Small intestine (tissue), 7 donors: ENCODE measurements at regions not wholly inside any gene's neighbourhood (a gene's known extent, or its start where the extent isn't known, plus 50 kb on each side); places are given as distances from the start of the nearest gene placed in this dataset.
A peak's percentile ranks its signal among the peaks of the same experiment; 100 is the strongest.

Experiments
- DNase-seq, 2 donors: peaks; one replicate each; pipeline versions ENCODE4 v3.0.0 to v3.0.0-alpha.2; 2013
- FAIRE-seq: peaks from 2 replicates; lab custom pipeline; 2012; peaks lifted over from hg19 to GRCh38; lab: Jason Lieb, UNC
- H3K27ac ChIP-seq, 3 donors: one replicate each; pipeline ENCODE4 v1.5.1; 2013; ENCODE audit warnings: low read length in 2 of 3, mild to moderate bottlenecking in 2 of 3, control low read depth in 1 of 3, inconsistent platforms in 1 of 3, low read depth in 1 of 3, moderate library complexity in 1 of 3
- H3K27me3 ChIP-seq, 3 donors: one replicate each; pipeline ENCODE4 v1.6.1; 2013; ENCODE audit warnings: low read length in 3 of 3, inconsistent platforms in 1 of 3; ENCODE audit not compliant: control insufficient read depth in 3 of 3, insufficient read depth in 3 of 3
- H3K36me3 ChIP-seq, 3 donors: one replicate each; pipeline ENCODE4 v1.6.1; 2013; ENCODE audit warnings: low read length in 3 of 3, inconsistent platforms in 1 of 3, low read depth in 1 of 3, mild to moderate bottlenecking in 1 of 3, moderate library complexity in 1 of 3; ENCODE audit not compliant: control insufficient read depth in 3 of 3, insufficient read depth in 2 of 3
- H3K4me1 ChIP-seq, 3 donors: one replicate each; pipeline ENCODE4 v1.6.1; 2013; ENCODE audit warnings: low read length in 2 of 3, inconsistent platforms in 1 of 3, low read depth in 1 of 3, mild to moderate bottlenecking in 1 of 3, moderate library complexity in 1 of 3; ENCODE audit not compliant: control insufficient read depth in 3 of 3, insufficient read depth in 2 of 3
- H3K4me3 ChIP-seq, 3 donors: one replicate each; pipeline ENCODE4 v1.5.1; 2013; ENCODE audit warnings: low read length in 3 of 3, control low read depth in 1 of 3, inconsistent platforms in 1 of 3, low read depth in 1 of 3, mild to moderate bottlenecking in 1 of 3, moderate library complexity in 1 of 3
- H3K9me3 ChIP-seq, 2 donors: one replicate each; pipeline ENCODE4 v1.6.1; 2013; ENCODE audit warnings: low read depth in 1 of 2, low read length in 1 of 2; ENCODE audit not compliant: control insufficient read depth in 2 of 2, insufficient read depth in 1 of 2
- WGBS, 3 donors: extraction: QIAGEN DNeasy Blood & Tissue Kit; methylation state at CpG; one replicate each; pipeline ENCODE4 v1.1.7; 2013; 5-methylcytosine and 5-hydroxymethylcytosine counted together
- donor health status: healthy with polysubstance abuse.
- donor health status: control.
- donor health status: control.
- donor health status: Bipolar disorder and iron deficiency.
- donor health status: healthy.

DNA sequence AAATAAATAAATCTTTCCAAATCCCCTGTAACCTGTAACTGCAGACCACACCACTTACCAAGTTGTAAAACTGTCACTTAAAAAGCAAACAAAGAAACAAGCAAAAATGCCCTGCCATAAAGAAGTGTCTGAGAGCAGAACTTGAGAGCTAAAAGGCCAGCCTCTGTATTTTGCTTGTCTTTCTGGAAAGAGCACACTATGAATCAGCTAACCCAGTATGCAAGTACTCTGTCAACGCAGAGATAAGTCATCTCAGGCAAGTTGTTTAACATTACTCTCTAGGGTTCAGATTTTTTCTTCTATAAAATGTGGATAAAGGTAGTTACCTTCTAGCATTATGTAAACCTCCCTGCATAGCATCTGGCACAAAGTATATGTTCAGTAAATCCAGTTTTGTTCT is 134.8 kb downstream of the HS3ST1 start:
- FAIRE-seq (no peak), DNase-seq (no peak)
- Histone ChIP-seq H3K36me3 (no peaks in the 10 kb centered on the region), H3K9me3 (no peaks in the 10 kb centered on the region), H3K4me3 (no peak overlapping the region), H3K27ac (no peak overlapping the region), H3K27me3 (no peaks in the 10 kb centered on the region), H3K4me1 (no peaks in the 10 kb centered on the region)
- WGBS, 3 donors: 68 to 71% (median 69%) methylated on average over 1 of the region's 1 CpG

DNA sequence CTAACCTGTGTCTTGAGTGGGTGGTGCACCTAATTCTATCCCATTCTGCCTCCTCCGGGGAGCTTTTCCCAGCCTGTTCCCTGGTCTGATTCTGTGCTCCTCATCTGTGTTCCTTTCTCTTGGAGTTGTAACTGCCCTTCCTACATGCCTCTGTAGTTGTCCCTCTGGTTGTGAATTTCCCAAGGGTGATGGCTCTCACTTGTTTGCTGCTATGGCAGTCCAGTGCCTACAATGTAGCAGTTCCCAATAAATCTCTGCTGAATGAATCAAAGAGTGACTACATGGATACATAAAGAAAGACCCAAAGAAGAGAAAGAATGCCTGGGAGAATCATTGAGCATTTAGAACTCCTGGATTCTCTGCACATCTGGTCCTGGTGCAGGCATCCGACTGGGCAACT is 141.6 kb downstream of the HS3ST1 start:
- H3K36me3 ChIP-seq: no peaks in the 10 kb centered on the region
- no peaks in the 10 kb centered on the region for H3K4me1 ChIP-seq
- no peak overlapping the region for H3K4me3 ChIP-seq
- WGBS, 3 donors: 84 to 95% (median 93%) methylated on average over 2 of the region's 2 CpGs
- H3K9me3 ChIP-seq: peaks cover 0 to 7% of the 10 kb centered on the region in 2 donors
- H3K27me3 ChIP-seq: no peaks in the 10 kb centered on the region
- FAIRE-seq (no peak), DNase-seq (no peak)
- no peak overlapping the region for H3K27ac ChIP-seq

DNA sequence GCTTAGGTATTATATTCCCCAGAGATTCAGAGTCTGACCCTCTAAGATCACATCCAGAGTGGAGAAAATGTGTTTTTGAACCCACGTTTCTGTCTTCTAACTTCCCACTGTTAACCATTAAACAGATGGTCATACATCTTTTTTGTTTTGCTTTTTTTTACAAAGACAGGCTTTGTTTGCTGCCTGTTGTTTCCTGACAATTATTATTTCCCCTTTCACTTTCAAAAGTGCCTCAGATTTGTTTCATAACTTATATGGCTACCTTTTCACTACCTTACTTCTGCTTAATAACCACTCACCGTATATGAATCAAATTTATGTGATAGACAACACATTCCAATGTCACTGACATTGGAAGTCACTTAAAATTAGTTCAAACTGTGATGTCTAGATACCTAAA is 142.2 kb downstream of the HS3ST1 start:
- Histone ChIP-seq H3K4me3 (no peak overlapping the region), H3K4me1 (no peaks in the 10 kb centered on the region), H3K27ac (no peak overlapping the region), H3K27me3 (no peaks in the 10 kb centered on the region), H3K36me3 (no peaks in the 10 kb centered on the region), H3K9me3 (peaks cover 0 to 7% of the 10 kb centered on the region in 2 donors)
- no peak for DNase-seq
- WGBS, 3 donors: 4 to 21% (median 9%) methylated on average over 2 of the region's 2 CpGs
- FAIRE-seq: no peak

DNA sequence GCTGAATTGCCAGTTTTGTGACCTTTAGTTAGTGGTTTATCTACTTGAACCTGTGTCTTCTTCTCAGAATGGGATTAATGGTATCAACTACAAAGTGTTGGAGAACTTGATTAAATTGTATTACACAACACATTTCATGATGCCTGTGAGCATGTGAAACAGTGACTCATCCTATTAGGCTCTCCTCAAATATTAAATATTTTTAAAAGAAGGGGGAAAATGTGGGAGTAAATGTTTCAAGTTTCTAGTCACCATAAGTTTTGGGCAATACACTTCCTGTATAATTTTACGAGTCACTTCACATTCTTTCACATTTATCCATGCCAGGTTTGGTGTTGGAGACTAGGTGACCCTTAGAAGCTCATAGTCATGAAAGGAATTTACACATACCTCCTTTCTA is 147.0 kb downstream of the HS3ST1 start:
- FAIRE-seq (no peak), DNase-seq (no peak)
- WGBS, 3 donors: 58 to 78% (median 65%) methylated on average over 1 of the region's 1 CpG
- Histone ChIP-seq H3K4me1 (no peaks in the 10 kb centered on the region), H3K27me3 (no peaks in the 10 kb centered on the region), H3K4me3 (no peak overlapping the region), H3K36me3 (no peaks in the 10 kb centered on the region), H3K9me3 (peaks cover 0 to 7% of the 10 kb centered on the region in 2 donors), H3K27ac (no peak overlapping the region)

DNA sequence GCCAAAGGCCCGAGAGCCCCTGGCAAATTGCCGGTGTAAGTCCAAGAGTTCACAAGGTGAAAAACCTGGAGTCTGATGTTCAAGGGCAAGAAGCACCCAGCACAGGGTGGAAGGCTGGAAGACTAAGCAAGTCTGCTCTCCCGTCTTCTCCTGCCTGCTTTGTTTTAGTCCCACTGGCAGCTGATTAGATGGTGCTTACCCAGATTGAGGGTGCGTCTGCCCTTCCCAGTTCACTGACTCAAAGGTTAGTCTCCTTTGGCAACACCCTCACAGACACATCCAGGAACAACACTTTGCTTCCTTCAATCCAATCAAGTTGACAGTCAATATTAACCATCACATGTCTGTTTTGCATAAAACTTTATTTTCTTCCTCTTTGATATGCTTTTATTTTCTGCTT is 157.4 kb downstream of the HS3ST1 start:
- no peaks in the 10 kb centered on the region for H3K27me3 ChIP-seq
- DNase-seq: peak; percentile 18 to 87
- H3K27ac ChIP-seq: peak overlapping the region in 1 of 3 donors; percentile 53
- WGBS, 3 donors: 20 to 59% (median 37%) methylated on average over 4 of the region's 4 CpGs
- no peak overlapping the region for H3K4me3 ChIP-seq
- no peaks in the 10 kb centered on the region for H3K4me1 ChIP-seq
- no peak for FAIRE-seq
- H3K9me3 ChIP-seq: no peaks in the 10 kb centered on the region
- no peaks in the 10 kb centered on the region for H3K36me3 ChIP-seq

DNA sequence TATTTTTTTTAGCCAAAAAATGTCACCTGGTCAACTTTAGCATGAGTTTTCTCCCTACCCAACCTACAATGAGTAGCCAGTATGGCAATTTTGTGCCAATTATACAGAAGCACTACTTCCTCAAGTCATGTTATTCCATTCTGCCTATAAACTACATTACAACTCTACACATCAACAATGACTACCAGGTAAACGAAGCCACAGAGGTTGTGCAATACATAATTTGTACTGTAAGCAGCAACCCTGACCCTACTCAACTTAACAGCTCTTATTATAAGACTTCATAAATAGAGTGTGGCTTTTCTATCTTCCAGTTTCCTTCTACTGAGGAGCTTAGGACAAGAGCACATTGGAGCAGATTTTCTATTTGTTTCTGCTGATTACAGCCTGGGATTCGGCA is 160.5 kb downstream of the HS3ST1 start:
- Histone ChIP-seq H3K27ac (no peak overlapping the region), H3K9me3 (no peaks in the 10 kb centered on the region), H3K4me1 (no peaks in the 10 kb centered on the region), H3K36me3 (no peaks in the 10 kb centered on the region), H3K4me3 (no peak overlapping the region), H3K27me3 (no peaks in the 10 kb centered on the region)
- FAIRE-seq: no peak
- 9 to 55% (median 28%) methylated on average over 2 of the region's 2 CpGs for WGBS, 3 donors
- DNase-seq: no peak

DNA sequence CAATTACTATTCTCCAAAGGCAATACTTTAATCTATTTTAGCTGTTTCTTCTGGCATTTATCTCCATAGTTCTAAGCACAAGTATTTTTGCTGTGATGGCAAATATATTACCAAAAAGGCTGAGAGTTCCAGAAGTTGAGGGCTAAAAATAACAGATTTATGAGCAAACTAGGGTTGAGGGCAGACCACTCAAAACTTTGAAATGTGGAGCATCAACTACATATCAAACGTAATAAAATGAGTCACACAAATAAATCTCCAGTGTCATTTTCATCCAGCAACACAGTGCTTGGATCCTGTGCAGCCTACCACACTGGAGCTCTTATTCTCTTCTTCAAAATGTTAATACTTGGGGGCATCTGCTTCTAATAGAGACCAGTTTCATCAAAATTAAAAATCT is 163.9 kb downstream of the HS3ST1 start:
- 52 to 71% (median 58%) methylated on average over 1 of the region's 1 CpG for WGBS, 3 donors
- no peaks in the 10 kb centered on the region for H3K4me1 ChIP-seq
- H3K27ac ChIP-seq: no peak overlapping the region
- no peak overlapping the region for H3K4me3 ChIP-seq
- no peaks in the 10 kb centered on the region for H3K9me3 ChIP-seq
- DNase-seq (no peak), FAIRE-seq (no peak)
- H3K36me3 ChIP-seq: no peaks in the 10 kb centered on the region
- H3K27me3 ChIP-seq: no peaks in the 10 kb centered on the region

DNA sequence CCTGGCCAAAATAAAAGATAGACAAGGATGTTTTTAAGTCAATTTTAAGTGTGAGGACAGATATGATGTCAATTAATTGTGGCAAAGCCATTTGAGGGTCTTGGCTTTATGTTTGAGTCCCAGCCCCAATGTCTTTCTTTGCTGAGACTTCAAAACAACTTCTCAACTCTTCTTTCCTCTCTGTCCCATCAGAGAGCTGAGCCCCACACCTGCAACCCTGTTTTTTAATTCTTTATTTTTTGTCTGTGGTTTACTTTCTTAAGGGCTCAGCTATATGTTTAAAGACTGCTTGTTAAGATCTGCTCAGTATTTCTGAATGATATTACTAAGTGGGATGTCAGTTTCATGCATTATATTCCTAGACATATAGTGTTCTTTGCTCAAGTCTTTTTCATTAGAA is 164.3 kb downstream of the HS3ST1 start:
- Histone ChIP-seq H3K27me3 (no peaks in the 10 kb centered on the region), H3K4me1 (no peaks in the 10 kb centered on the region), H3K27ac (no peak overlapping the region), H3K9me3 (no peaks in the 10 kb centered on the region), H3K36me3 (no peaks in the 10 kb centered on the region), H3K4me3 (no peak overlapping the region)
- DNase-seq (no peak), FAIRE-seq (peak; percentile 10)

DNA sequence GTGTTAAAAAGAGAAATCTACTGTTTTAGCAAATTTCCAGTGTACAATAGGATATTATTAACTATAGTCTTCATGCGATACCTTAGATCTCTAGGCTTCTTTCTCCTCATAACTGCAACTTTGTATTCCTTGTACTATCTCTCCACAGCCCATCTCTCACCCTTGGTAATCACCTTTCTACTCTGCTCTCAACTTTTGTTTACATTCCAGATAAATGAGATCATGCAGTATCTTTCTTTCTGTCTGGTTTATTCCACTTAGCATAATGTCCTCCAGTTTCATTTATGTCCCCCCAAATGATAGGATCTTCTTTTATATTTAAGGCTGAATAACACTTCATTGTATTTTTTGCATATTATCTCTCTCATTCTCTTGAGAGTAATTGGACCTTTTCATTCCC is 165.5 kb downstream of the HS3ST1 start:
- Histone ChIP-seq H3K27ac (no peak overlapping the region), H3K4me3 (no peak overlapping the region), H3K27me3 (no peaks in the 10 kb centered on the region), H3K9me3 (no peaks in the 10 kb centered on the region), H3K4me1 (no peaks in the 10 kb centered on the region), H3K36me3 (no peaks in the 10 kb centered on the region)
- WGBS, 3 donors: 52 to 86% (median 66%) methylated on average over 1 of the region's 1 CpG
- no peak for FAIRE-seq
- DNase-seq: no peak
